ENCODE measurements at regions not wholly inside any gene's neighbourhood (a gene's known extent, or its start where the extent isn't known, plus 50 kb on each side); places are given as distances from the start of the nearest gene placed in this dataset.
"Not testable (repeated sequence)": the region's sequence is repeated elsewhere in the genome, so short reads cannot be mapped to it uniquely, and the experiment has no call there.

- no peak overlapping the region for H3K9ac ChIP-seq (ENCODE audit: extremely low read depth, low read length, poor library complexity, severe bottlenecking)
- DNase-seq, result no peak
- no peaks in the 10 kb centered on the region for H3K4me1 ChIP-seq (ENCODE audit: control insufficient read depth, insufficient read depth, low read length)
- H3K9me3 ChIP-seq (ENCODE audit: control insufficient read depth, low read length), result peaks cover 10% of the 10 kb centered on the region
- Mint-ChIP-seq H3K4me1 (peaks cover 23% of the 10 kb centered on the region), H3K27me3 (ENCODE audit: insufficient read depth) (no peaks in the 10 kb centered on the region), H3K36me3 (ENCODE audit: low read depth) (peaks cover 12% of the 10 kb centered on the region), H3K4me3 (no peak overlapping the region), H3K27ac (no peak overlapping the region), H3K9me3 (peaks cover 28% of the 10 kb centered on the region)
- no peak overlapping the region for H3K4me3 ChIP-seq (ENCODE audit: low read length)
- no peak overlapping the region for H3K27ac ChIP-seq (ENCODE audit: low read depth, low read length)
- H3K27me3 ChIP-seq (ENCODE audit: control insufficient read depth, insufficient read depth, low read length, poor library complexity, severe bottlenecking), result no peaks in the 10 kb centered on the region
- H3K36me3 ChIP-seq (ENCODE audit: control insufficient read depth, insufficient read depth, low read length), result no peaks in the 10 kb centered on the region
- no CpG with 5 or more reads among the region's 1 CpG for WGBS, 2 experiments (ENCODE audit: insufficient coverage in 1 of 2, insufficient read length in 1 of 2)
- TF ChIP-seq CTCF (conservative IDR thresholded peaks at IDR 0.05), result peak; percentile 58
These were observed 294.7 kb downstream of the TTC6 start for GRCh38 chr14:37890095-37890494.

GRCh38 chr14:37891500-37891899 is 296.1 kb downstream of the TTC6 start:
- Mint-ChIP-seq H3K9me3 (peaks cover 28% of the 10 kb centered on the region), H3K4me1 (peaks cover 33% of the 10 kb centered on the region), H3K36me3 (ENCODE audit: low read depth) (peaks cover 12% of the 10 kb centered on the region)
- not testable (repeated sequence) for H3K9ac ChIP-seq (ENCODE audit: extremely low read depth, low read length, poor library complexity, severe bottlenecking); H3K4me1 ChIP-seq (ENCODE audit: control insufficient read depth, insufficient read depth, low read length); H3K27me3 Mint-ChIP-seq (ENCODE audit: insufficient read depth); H3K27ac ChIP-seq (ENCODE audit: low read depth, low read length); H3K27me3 ChIP-seq (ENCODE audit: control insufficient read depth, insufficient read depth, low read length, poor library complexity, severe bottlenecking); H3K27ac Mint-ChIP-seq; H3K4me3 ChIP-seq (ENCODE audit: low read length); H3K36me3 ChIP-seq (ENCODE audit: control insufficient read depth, insufficient read depth, low read length); H3K9me3 ChIP-seq (ENCODE audit: control insufficient read depth, low read length); DNase-seq; H3K4me3 Mint-ChIP-seq
- 87% methylated on average over 1 of the region's 1 CpG; no CpG with 5 or more reads in 1 of the 2 experiments for WGBS, 2 experiments (ENCODE audit: insufficient coverage in 1 of 2, insufficient read length in 1 of 2)

DNA sequence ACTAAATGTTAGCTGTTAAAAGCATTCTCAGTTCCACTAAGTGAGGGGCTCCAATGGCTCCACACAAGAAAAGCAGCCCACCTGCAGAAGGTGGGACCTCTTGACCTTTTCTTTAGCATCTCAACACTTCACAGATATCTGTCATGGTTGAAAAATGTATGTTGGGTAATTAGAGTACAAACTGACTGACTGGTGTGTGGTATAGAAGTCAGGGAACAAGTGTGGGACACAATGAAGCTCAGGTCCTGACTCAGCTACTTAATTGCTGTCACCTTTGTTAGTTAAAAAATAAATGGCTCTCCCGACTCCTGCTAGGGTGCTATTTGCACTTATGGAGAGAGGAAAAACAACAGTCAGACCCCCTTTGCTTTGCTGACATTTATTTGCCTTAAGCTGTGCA is 299.0 kb downstream of the TTC6 start:
- Mint-ChIP-seq H3K9me3 (peaks cover 28% of the 10 kb centered on the region), H3K4me3 (no peak overlapping the region), H3K27ac (no peak overlapping the region), H3K36me3 (ENCODE audit: low read depth) (peaks cover 12% of the 10 kb centered on the region), H3K4me1 (peaks cover 30% of the 10 kb centered on the region), H3K27me3 (ENCODE audit: insufficient read depth) (peaks cover 8% of the 10 kb centered on the region)
- H3K9me3 ChIP-seq (ENCODE audit: control insufficient read depth, low read length), result peaks cover 10% of the 10 kb centered on the region
- no peak overlapping the region for H3K27ac ChIP-seq (ENCODE audit: low read depth, low read length)
- no peaks in the 10 kb centered on the region for H3K27me3 ChIP-seq (ENCODE audit: control insufficient read depth, insufficient read depth, low read length, poor library complexity, severe bottlenecking)
- DNase-seq, result peak; percentile 60
- 29 to 72% methylated on average over 1 of the region's 1 CpG for WGBS, 2 experiments (ENCODE audit: insufficient coverage in 1 of 2, insufficient read length in 1 of 2)
- no peak overlapping the region for H3K4me3 ChIP-seq (ENCODE audit: low read length)
- no peak for TF ChIP-seq CTCF (conservative IDR thresholded peaks at IDR 0.05)
- H3K9ac ChIP-seq (ENCODE audit: extremely low read depth, low read length, poor library complexity, severe bottlenecking), result no peak overlapping the region
- no peaks in the 10 kb centered on the region for H3K4me1 ChIP-seq (ENCODE audit: control insufficient read depth, insufficient read depth, low read length)
- H3K36me3 ChIP-seq (ENCODE audit: control insufficient read depth, insufficient read depth, low read length), result no peaks in the 10 kb centered on the region

DNA sequence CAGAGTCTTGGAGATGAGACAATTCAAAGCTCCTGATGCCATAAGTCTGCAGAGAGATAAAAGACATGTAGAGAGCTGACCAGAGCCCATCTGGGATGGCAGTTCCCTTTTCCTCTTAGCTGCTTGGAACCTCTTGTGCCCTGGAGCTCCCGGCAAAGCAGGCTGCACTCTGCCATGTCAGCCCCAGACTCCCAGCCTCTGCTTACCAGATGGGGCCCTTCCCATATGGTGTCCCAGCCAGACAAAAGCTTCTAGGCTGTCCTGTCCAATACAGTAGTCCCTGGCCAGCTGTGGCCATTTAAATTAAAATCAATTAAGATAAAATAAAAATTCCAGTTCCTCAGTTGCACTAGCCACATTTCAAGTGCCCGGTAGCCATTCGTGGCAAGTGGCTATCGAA is 303.9 kb downstream of the TTC6 start:
- no peak overlapping the region for H3K27ac Mint-ChIP-seq
- peaks cover 21% of the 10 kb centered on the region for H3K27me3 Mint-ChIP-seq (ENCODE audit: insufficient read depth)
- H3K4me3 ChIP-seq (ENCODE audit: low read length), result no peak overlapping the region
- H3K36me3 Mint-ChIP-seq (ENCODE audit: low read depth), result no peaks in the 10 kb centered on the region
- no peak overlapping the region for H3K4me3 Mint-ChIP-seq
- H3K9ac ChIP-seq (ENCODE audit: extremely low read depth, low read length, poor library complexity, severe bottlenecking), result no peak overlapping the region
- no peak overlapping the region for H3K27ac ChIP-seq (ENCODE audit: low read depth, low read length)
- H3K4me1 ChIP-seq (ENCODE audit: control insufficient read depth, insufficient read depth, low read length), result peaks cover 4% of the 10 kb centered on the region
- DNase-seq, result no peak
- H3K36me3 ChIP-seq (ENCODE audit: control insufficient read depth, insufficient read depth, low read length), result no peaks in the 10 kb centered on the region
- WGBS, 2 experiments (ENCODE audit: insufficient coverage in 1 of 2, insufficient read length in 1 of 2), result 93 to 100% methylated on average over 3 to 4 of the region's 4 CpGs
- H3K9me3 ChIP-seq (ENCODE audit: control insufficient read depth, low read length), result no peaks in the 10 kb centered on the region
- no peaks in the 10 kb centered on the region for H3K27me3 ChIP-seq (ENCODE audit: control insufficient read depth, insufficient read depth, low read length, poor library complexity, severe bottlenecking)
- no peaks in the 10 kb centered on the region for H3K9me3 Mint-ChIP-seq
- H3K4me1 Mint-ChIP-seq, result peaks cover 32% of the 10 kb centered on the region
- TF ChIP-seq CTCF (conservative IDR thresholded peaks at IDR 0.05), result no peak
